Sigmoid colon (tissue), 4 donors: ENCODE measurements at regions not wholly inside any gene's neighbourhood (a gene's known extent, or its start where the extent isn't known, plus 50 kb on each side); places are given as distances from the start of the nearest gene placed in this dataset.

Experiments used
- EP300 ChIP-seq, 4 donors: sonication (generic); formaldehyde crosslinking; IDR thresholded peaks; one replicate each; pipeline ENCODE4 v1.6.1; 2017; ENCODE audit warnings: antibody characterized with exemption in 4 of 4
- POLR2A ChIP-seq, 2 donors: fragments of 450-650 bp; IDR thresholded peaks; one replicate each; pipeline ENCODE4 v1.6.1; 2016; ENCODE audit warnings: antibody characterized with exemption in 2 of 2, mild to moderate bottlenecking in 2 of 2, moderate library complexity in 2 of 2
- POLR2AphosphoS5 ChIP-seq, 4 donors: sonication (generic); formaldehyde crosslinking; IDR thresholded peaks; one replicate each; pipeline ENCODE4 v1.6.1; 2017; ENCODE audit warnings: antibody characterized with exemption in 4 of 4
- TF ChIP-seq, protein P1 (sequence below), 4 experiments: fragments of 450-650 bp in 3 of 4; fragments of 200-600 bp in 1 of 4; IDR thresholded peaks; one replicate each; pipeline ENCODE4 v1.5.1; 2016 to 2019; ENCODE audit warnings: antibody characterized with exemption in 4 of 4, mild to moderate bottlenecking in 3 of 4, moderate library complexity in 2 of 4

DNA sequence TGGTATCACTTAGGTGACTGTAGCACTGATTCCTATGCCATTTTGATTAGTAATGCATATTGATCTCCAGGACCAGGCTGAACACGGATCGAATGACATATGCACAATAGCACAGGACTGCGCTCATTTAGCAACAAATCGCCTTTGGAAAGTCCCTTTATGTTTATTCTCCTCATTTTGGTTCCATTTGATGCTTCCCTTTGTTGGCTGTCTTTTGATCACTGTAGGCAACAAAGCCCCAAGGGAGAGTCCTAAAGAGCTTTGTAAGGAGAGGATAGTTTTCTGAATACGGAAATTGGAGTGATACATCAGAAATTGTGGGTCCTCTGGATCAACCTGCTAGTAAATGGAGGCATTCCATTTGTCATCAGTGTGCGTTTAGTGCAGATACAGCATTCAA, 1111.4 kb downstream of the SORCS1 start:
- TF ChIP-seq POLR2A (IDR thresholded peaks at IDR 0.05): no peak
- TF ChIP-seq, protein P1, sequence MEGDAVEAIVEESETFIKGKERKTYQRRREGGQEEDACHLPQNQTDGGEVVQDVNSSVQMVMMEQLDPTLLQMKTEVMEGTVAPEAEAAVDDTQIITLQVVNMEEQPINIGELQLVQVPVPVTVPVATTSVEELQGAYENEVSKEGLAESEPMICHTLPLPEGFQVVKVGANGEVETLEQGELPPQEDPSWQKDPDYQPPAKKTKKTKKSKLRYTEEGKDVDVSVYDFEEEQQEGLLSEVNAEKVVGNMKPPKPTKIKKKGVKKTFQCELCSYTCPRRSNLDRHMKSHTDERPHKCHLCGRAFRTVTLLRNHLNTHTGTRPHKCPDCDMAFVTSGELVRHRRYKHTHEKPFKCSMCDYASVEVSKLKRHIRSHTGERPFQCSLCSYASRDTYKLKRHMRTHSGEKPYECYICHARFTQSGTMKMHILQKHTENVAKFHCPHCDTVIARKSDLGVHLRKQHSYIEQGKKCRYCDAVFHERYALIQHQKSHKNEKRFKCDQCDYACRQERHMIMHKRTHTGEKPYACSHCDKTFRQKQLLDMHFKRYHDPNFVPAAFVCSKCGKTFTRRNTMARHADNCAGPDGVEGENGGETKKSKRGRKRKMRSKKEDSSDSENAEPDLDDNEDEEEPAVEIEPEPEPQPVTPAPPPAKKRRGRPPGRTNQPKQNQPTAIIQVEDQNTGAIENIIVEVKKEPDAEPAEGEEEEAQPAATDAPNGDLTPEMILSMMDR (IDR thresholded peaks at IDR 0.05): no peak
- TF ChIP-seq POLR2AphosphoS5 (IDR thresholded peaks at IDR 0.05): no peak
- TF ChIP-seq EP300 (IDR thresholded peaks at IDR 0.05): no peak
